Hepatocyte (in vitro differentiated cells): ENCODE measurements at regions not wholly inside any gene's neighbourhood (a gene's known extent, or its start where the extent isn't known, plus 50 kb on each side); places are given as distances from the start of the nearest gene placed in this dataset.

Experiments
- DNase-seq: peaks from one replicate; pipeline ENCODE4 v3.0.0-alpha.2; 2016; ENCODE audit warnings: low spot score
- H2AFZ ChIP-seq: fragments of 200-600 bp; sonication (generic); 2 replicates; pipeline ENCODE4 v1.6.0; 2016; ENCODE audit warnings: antibody characterized with exemption, mild to moderate bottlenecking
- H3K27ac ChIP-seq: fragments of 200-600 bp; sonication (generic); 2 replicates; pipeline ENCODE4 v1.5.1; 2016; ENCODE audit warnings: mild to moderate bottlenecking
- H3K27me3 ChIP-seq: fragments of 200-600 bp; sonication (generic); 2 replicates; pipeline ENCODE4 v1.6.1; 2016
- H3K36me3 ChIP-seq: fragments of 200-600 bp; sonication (generic); replicated peaks from 2 replicates; pipeline ENCODE4 v1.5.1; 2016; ENCODE audit warnings: low read depth; ENCODE audit not compliant: insufficient read depth
- H3K4me1 ChIP-seq: fragments of 200-600 bp; sonication (generic); 2 replicates; pipeline ENCODE4 v1.5.1; 2016; ENCODE audit warnings: mild to moderate bottlenecking, moderate library complexity; ENCODE audit not compliant: insufficient read depth
- H3K4me2 ChIP-seq: fragments of 200-600 bp; sonication (generic); 2 replicates; pipeline ENCODE4 v1.6.0; 2016
- H3K4me3 ChIP-seq: fragments of 200-600 bp; sonication (generic); 2 replicates; pipeline ENCODE4 v1.5.1; 2016; ENCODE audit warnings: mild to moderate bottlenecking
- H3K79me2 ChIP-seq: fragments of 200-600 bp; sonication (generic); 2 replicates; pipeline ENCODE4 v1.6.0; 2017; ENCODE audit warnings: mild to moderate bottlenecking
- H3K9me2 ChIP-seq: fragments of 200-600 bp; sonication (generic); replicated peaks from 2 replicates; pipeline ENCODE4 v1.6.0; 2017; ENCODE audit warnings: mild to moderate bottlenecking; ENCODE audit not compliant: insufficient read depth
- H3K9me3 ChIP-seq: fragments of 200-600 bp; sonication (generic); 2 replicates; pipeline ENCODE4 v1.5.1; 2016; ENCODE audit warnings: low read depth, mild to moderate bottlenecking
- H4K20me1 ChIP-seq: fragments of 200-600 bp; sonication (generic); 2 replicates; pipeline ENCODE4 v1.6.0; 2016; ENCODE audit warnings: mild to moderate bottlenecking; ENCODE audit not compliant: insufficient read depth, poor library complexity, severe bottlenecking
- EZH2 ChIP-seq: fragments of 200-600 bp; sonication (generic); IDR thresholded peaks from 2 replicates; pipeline ENCODE4 v1.6.1; 2016; ENCODE audit warnings: antibody characterized with exemption, mild to moderate bottlenecking, borderline replicate concordance
- EZH2phosphoT487 ChIP-seq: fragments of 200-600 bp; sonication (generic); IDR thresholded peaks from one replicate; pipeline ENCODE4 v1.6.1; 2018; ENCODE audit warnings: antibody characterized with exemption, mild to moderate bottlenecking, low read depth, moderate library complexity; ENCODE audit not compliant: unreplicated experiment, severe bottlenecking
- WGBS: methylation state at CpG from one replicate; pipeline ENCODE4 v1.1.6; 2016; ENCODE audit warnings: low lambda C conversion rate; ENCODE audit errors: missing lambda C conversion rate; 5-methylcytosine and 5-hydroxymethylcytosine counted together
- TF ChIP-seq, protein P1 (sequence below): fragments of 200-600 bp; sonication (generic); IDR thresholded peaks from 2 replicates; pipeline ENCODE4 v1.5.1; 2016; ENCODE audit warnings: antibody characterized with exemption, mild to moderate bottlenecking; ENCODE audit not compliant: poor library complexity

GRCh38 chr14:49221316-49221715 lies 364.9 kb downstream of the RPS29 start:
- no peaks in the 10 kb centered on the region for H3K9me2 ChIP-seq
- H3K27ac ChIP-seq = no peak overlapping the region
- H3K36me3 ChIP-seq = no peaks in the 10 kb centered on the region
- no peak overlapping the region for H2AFZ ChIP-seq
- H3K4me1 ChIP-seq = no peaks in the 10 kb centered on the region
- no peak overlapping the region for H3K4me2 ChIP-seq
- no peak for DNase-seq
- WGBS = 90% methylated on average over 3 of the region's 3 CpGs
- H4K20me1 ChIP-seq = no peaks in the 10 kb centered on the region
- no peak overlapping the region for H3K4me3 ChIP-seq
- H3K79me2 ChIP-seq = no peaks in the 10 kb centered on the region
- H3K9me3 ChIP-seq = no peaks in the 10 kb centered on the region
- TF ChIP-seq EZH2phosphoT487 (no peak), EZH2 (no peak)
- TF ChIP-seq, protein P1, sequence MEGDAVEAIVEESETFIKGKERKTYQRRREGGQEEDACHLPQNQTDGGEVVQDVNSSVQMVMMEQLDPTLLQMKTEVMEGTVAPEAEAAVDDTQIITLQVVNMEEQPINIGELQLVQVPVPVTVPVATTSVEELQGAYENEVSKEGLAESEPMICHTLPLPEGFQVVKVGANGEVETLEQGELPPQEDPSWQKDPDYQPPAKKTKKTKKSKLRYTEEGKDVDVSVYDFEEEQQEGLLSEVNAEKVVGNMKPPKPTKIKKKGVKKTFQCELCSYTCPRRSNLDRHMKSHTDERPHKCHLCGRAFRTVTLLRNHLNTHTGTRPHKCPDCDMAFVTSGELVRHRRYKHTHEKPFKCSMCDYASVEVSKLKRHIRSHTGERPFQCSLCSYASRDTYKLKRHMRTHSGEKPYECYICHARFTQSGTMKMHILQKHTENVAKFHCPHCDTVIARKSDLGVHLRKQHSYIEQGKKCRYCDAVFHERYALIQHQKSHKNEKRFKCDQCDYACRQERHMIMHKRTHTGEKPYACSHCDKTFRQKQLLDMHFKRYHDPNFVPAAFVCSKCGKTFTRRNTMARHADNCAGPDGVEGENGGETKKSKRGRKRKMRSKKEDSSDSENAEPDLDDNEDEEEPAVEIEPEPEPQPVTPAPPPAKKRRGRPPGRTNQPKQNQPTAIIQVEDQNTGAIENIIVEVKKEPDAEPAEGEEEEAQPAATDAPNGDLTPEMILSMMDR = no peak
- no peaks in the 10 kb centered on the region for H3K27me3 ChIP-seq

- no peaks in the 10 kb centered on the region for H4K20me1 ChIP-seq
- H3K27me3 ChIP-seq = no peaks in the 10 kb centered on the region
- H3K9me2 ChIP-seq = no peaks in the 10 kb centered on the region
- WGBS = 83% methylated on average over 3 of the region's 3 CpGs
- H3K36me3 ChIP-seq = no peaks in the 10 kb centered on the region
- H3K9me3 ChIP-seq = no peaks in the 10 kb centered on the region
- TF ChIP-seq, protein P1 = no peak
- TF ChIP-seq EZH2phosphoT487 (no peak), EZH2 (no peak)
- H3K79me2 ChIP-seq = no peaks in the 10 kb centered on the region
- no peak overlapping the region for H3K4me2 ChIP-seq
- no peak for DNase-seq
- no peak overlapping the region for H3K4me3 ChIP-seq
- H3K27ac ChIP-seq = no peak overlapping the region
- no peak overlapping the region for H2AFZ ChIP-seq
- H3K4me1 ChIP-seq = no peaks in the 10 kb centered on the region
Measured at GRCh38 chr14:49220492-49220891, 365.7 kb downstream of the RPS29 start.

GRCh38 chr14:49218436-49219092 lies 367.6 kb downstream of the RPS29 start:
- Histone ChIP-seq H2AFZ (no peak overlapping the region), H3K27me3 (no peaks in the 10 kb centered on the region), H3K36me3 (no peaks in the 10 kb centered on the region), H3K9me3 (no peaks in the 10 kb centered on the region), H4K20me1 (no peaks in the 10 kb centered on the region), H3K4me1 (no peaks in the 10 kb centered on the region), H3K4me2 (no peak overlapping the region), H3K79me2 (no peaks in the 10 kb centered on the region), H3K4me3 (no peak overlapping the region), H3K27ac (no peak overlapping the region), H3K9me2 (no peaks in the 10 kb centered on the region)
- TF ChIP-seq, protein P1 = no peak
- no peak for TF ChIP-seq EZH2phosphoT487
- no peak for TF ChIP-seq EZH2
- DNase-seq = no peak
- WGBS = 81% methylated on average over 5 of the region's 5 CpGs

DNA sequence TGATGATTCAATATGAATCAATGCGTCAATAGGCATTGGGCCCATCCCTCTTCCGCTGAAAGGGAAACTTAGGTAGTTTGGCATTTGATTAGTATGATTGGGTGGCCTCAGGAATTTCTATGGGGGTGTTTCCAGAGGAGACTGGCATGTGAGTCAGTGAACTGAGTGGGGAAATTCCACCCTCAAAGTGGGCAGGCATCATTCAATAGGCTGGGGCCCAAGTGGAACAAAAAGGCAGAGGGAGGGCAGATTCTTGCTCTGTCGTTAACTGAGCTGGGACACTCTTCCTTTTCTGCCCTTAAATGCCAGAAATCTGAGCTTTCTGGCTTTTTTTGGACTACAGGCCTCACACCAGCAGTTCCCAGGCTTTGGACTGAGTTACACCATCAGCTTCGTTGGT lies 373.5 kb downstream of the RPS29 start:
- Histone ChIP-seq H3K9me3 (no peaks in the 10 kb centered on the region), H3K36me3 (no peaks in the 10 kb centered on the region), H3K79me2 (no peaks in the 10 kb centered on the region), H3K27me3 (no peaks in the 10 kb centered on the region), H3K4me1 (no peaks in the 10 kb centered on the region), H4K20me1 (no peaks in the 10 kb centered on the region), H2AFZ (no peak overlapping the region), H3K27ac (no peak overlapping the region), H3K4me3 (no peak overlapping the region), H3K4me2 (no peak overlapping the region), H3K9me2 (no peaks in the 10 kb centered on the region)
- no peak for TF ChIP-seq EZH2phosphoT487
- TF ChIP-seq, protein P1 = no peak
- TF ChIP-seq EZH2 = no peak
- DNase-seq = no peak
- WGBS = 92% methylated on average over 4 of the region's 4 CpGs
